H9 (cell line): ENCODE measurements at regions not wholly inside any gene's neighbourhood (a gene's known extent, or its start where the extent isn't known, plus 50 kb on each side); places are given as distances from the start of the nearest gene placed in this dataset.
A peak's percentile ranks its signal among the peaks of the same experiment; 100 is the strongest.

Source experiments
- DNase-seq: peaks from one replicate; pipeline ENCODE4 v3.0.0-alpha.2; 2017
- H2AFZ ChIP-seq: one replicate; pipeline ENCODE4 v1.6.1; 2013; ENCODE audit warnings: mild to moderate bottlenecking, low read length, control low read depth, moderate library complexity
- H2AK5ac ChIP-seq: 2 replicates; pipeline ENCODE4 v1.6.1; 2013; ENCODE audit warnings: low read length, control low read depth, mixed read lengths; ENCODE audit not compliant: insufficient read length
- H2BK120ac ChIP-seq: one replicate; pipeline ENCODE4 v1.6.1; 2013; ENCODE audit warnings: low read depth, mild to moderate bottlenecking, low read length, control low read depth, inconsistent platforms; ENCODE audit not compliant: poor library complexity, severe bottlenecking
- H2BK12ac ChIP-seq: 2 replicates; pipeline ENCODE4 v1.6.1; 2013; ENCODE audit warnings: low read length, control low read depth, mixed read lengths, low read depth; ENCODE audit not compliant: insufficient read length
- H2BK15ac ChIP-seq: 2 replicates; pipeline ENCODE4 v1.6.1; 2013; ENCODE audit warnings: low read depth, low read length, control low read depth
- H2BK20ac ChIP-seq: one replicate; pipeline ENCODE4 v1.6.1; 2013; ENCODE audit warnings: low read depth, mild to moderate bottlenecking, low read length, control low read depth, inconsistent platforms; ENCODE audit not compliant: poor library complexity, severe bottlenecking
- H2BK5ac ChIP-seq: 2 replicates; pipeline ENCODE4 v1.6.1; 2013; ENCODE audit warnings: low read length, control low read depth, mixed read lengths; ENCODE audit not compliant: insufficient read length
- H3K14ac ChIP-seq: 2 replicates; pipeline ENCODE4 v1.6.1; 2013; ENCODE audit warnings: low read length, control low read depth; ENCODE audit not compliant: insufficient read depth
- H3K18ac ChIP-seq: 2 replicates; pipeline ENCODE4 v1.6.1; 2013; ENCODE audit warnings: low read depth, mild to moderate bottlenecking, mixed read lengths, low read length, control low read depth; ENCODE audit not compliant: insufficient read length
- H3K23ac ChIP-seq: 2 replicates; pipeline ENCODE4 v1.6.1; 2013; ENCODE audit warnings: low read length, control low read depth, mixed read lengths, low read depth; ENCODE audit not compliant: insufficient read length
- H3K23me2 ChIP-seq: 2 replicates; pipeline ENCODE4 v1.6.1; 2013; ENCODE audit warnings: low read depth, mild to moderate bottlenecking, mixed read lengths, low read length, control low read depth; ENCODE audit not compliant: insufficient read length, poor library complexity, severe bottlenecking
- H3K27ac ChIP-seq: 2 replicates; pipeline ENCODE4 v1.5.1; 2013; ENCODE audit warnings: low read length, control low read depth, mixed read lengths, low read depth; ENCODE audit not compliant: insufficient read length
- H3K27me3 ChIP-seq: 2 replicates; pipeline ENCODE4 v1.6.1; 2013; ENCODE audit warnings: low read length, control low read depth, inconsistent platforms; ENCODE audit not compliant: insufficient read depth
- H3K4ac ChIP-seq: 2 replicates; pipeline ENCODE4 v1.6.1; 2013; ENCODE audit warnings: low read depth, mild to moderate bottlenecking, control low read depth, inconsistent platforms, low read length, moderate library complexity
- H3K4me1 ChIP-seq: 2 replicates; pipeline ENCODE4 v1.6.1; 2013; ENCODE audit warnings: low read length, control low read depth, inconsistent platforms; ENCODE audit not compliant: insufficient read depth
- H3K4me2 ChIP-seq: 2 replicates; pipeline ENCODE4 v1.6.1; 2013; ENCODE audit warnings: low read length, control low read depth, mixed read lengths; ENCODE audit not compliant: insufficient read length, insufficient read depth
- H3K56ac ChIP-seq: 2 replicates; pipeline ENCODE4 v1.6.1; 2013; ENCODE audit warnings: low read depth, mild to moderate bottlenecking, mixed read lengths, low read length, control low read depth; ENCODE audit not compliant: insufficient read length
- H3K79me1 ChIP-seq: 2 replicates; pipeline ENCODE4 v1.6.1; 2013; ENCODE audit warnings: low read depth, mild to moderate bottlenecking, moderate library complexity, low read length, control low read depth, inconsistent platforms; ENCODE audit not compliant: insufficient read depth, poor library complexity, severe bottlenecking
- H3K79me2 ChIP-seq: 2 replicates; pipeline ENCODE4 v1.6.1; 2013; ENCODE audit warnings: low read length, control low read depth, inconsistent platforms; ENCODE audit not compliant: insufficient read depth
- H3K9ac ChIP-seq: 2 replicates; pipeline ENCODE4 v1.6.1; 2013; ENCODE audit warnings: low read length, control low read depth, mixed read lengths; ENCODE audit not compliant: insufficient read length; ENCODE audit errors: extremely low read depth
- H3K9me3 ChIP-seq: one replicate; pipeline ENCODE4 v1.6.1; 2013; ENCODE audit warnings: low read depth, low read length, inconsistent platforms; ENCODE audit not compliant: control insufficient read depth
- H3T11ph ChIP-seq: one replicate; pipeline ENCODE4 v1.6.1; 2013; ENCODE audit warnings: mild to moderate bottlenecking, low read length, control low read depth, inconsistent platforms
- H4K20me1 ChIP-seq: one replicate; pipeline ENCODE4 v1.6.1; 2013; ENCODE audit not compliant: control insufficient read depth, insufficient read length, insufficient read depth
- H4K5ac ChIP-seq: 2 replicates; pipeline ENCODE4 v1.6.1; 2013; ENCODE audit warnings: low read depth, mild to moderate bottlenecking, mixed read lengths, low read length, control low read depth; ENCODE audit not compliant: insufficient read length
- H4K8ac ChIP-seq: replicated peaks from 2 replicates; pipeline ENCODE4 v1.6.1; 2013; ENCODE audit warnings: low read length, control low read depth, mixed read lengths, low read depth; ENCODE audit not compliant: insufficient read length
- H4K91ac ChIP-seq: 2 replicates; pipeline ENCODE4 v1.6.1; 2013; ENCODE audit warnings: low read depth, mild to moderate bottlenecking, moderate library complexity, mixed read lengths, low read length, control low read depth; ENCODE audit not compliant: insufficient read length
- H3K27ac Mint-ChIP-seq, 3 experiments: 2 replicates in 2 of 3; 3 replicates in 1 of 3; pipeline ENCODE4 v1.8.0; 2020 to 2021; ENCODE audit warnings: mixed read lengths in 3 of 3, mild to moderate bottlenecking in 1 of 3, moderate library complexity in 1 of 3
- H3K27me3 Mint-ChIP-seq: 2 replicates; pipeline ENCODE4 v1.8.0; 2021; ENCODE audit warnings: low read depth, mild to moderate bottlenecking, moderate library complexity, mixed read lengths
- H3K36me3 Mint-ChIP-seq, 3 experiments: 2 replicates in 2 of 3; 3 replicates in 1 of 3; pipeline ENCODE4 v1.8.0; 2020 to 2021; ENCODE audit warnings: low read depth in 3 of 3, mixed read lengths in 3 of 3; ENCODE audit not compliant: insufficient read depth in 1 of 3
- H3K4me1 Mint-ChIP-seq, 2 experiments: 2 replicates each; pipeline ENCODE4 v1.8.0; 2020; ENCODE audit warnings: mixed read lengths in 2 of 2
- H3K4me3 Mint-ChIP-seq, 2 experiments: 2 replicates in 1 of 2; 3 replicates in 1 of 2; pipeline ENCODE4 v1.8.0; 2020 to 2021; ENCODE audit warnings: mild to moderate bottlenecking in 2 of 2, mixed read lengths in 2 of 2, moderate library complexity in 1 of 2
- H3K9me3 Mint-ChIP-seq, 2 experiments: 2 replicates in 1 of 2; 3 replicates in 1 of 2; pipeline ENCODE4 v1.8.0; 2020; ENCODE audit warnings: mild to moderate bottlenecking in 2 of 2, mixed read lengths in 2 of 2, moderate library complexity in 1 of 2
- CTCF ChIP-seq: fragments of 200-600 bp; sonication (generic); conservative IDR thresholded peaks from 3 replicates; pipeline ENCODE4 v1.8.0; 2021; ENCODE audit warnings: antibody characterized with exemption, mild to moderate bottlenecking
- WGBS: extraction: QIAGEN DNeasy Blood & Tissue Kit; methylation state at CpG from one replicate; pipeline ENCODE4 v1.1.7; 2013; ENCODE audit warnings: missing lambda C conversion rate, low lambda C conversion rate, mixed read lengths; ENCODE audit not compliant: insufficient read length; ENCODE audit errors: extremely low coverage; 5-methylcytosine and 5-hydroxymethylcytosine counted together

DNA sequence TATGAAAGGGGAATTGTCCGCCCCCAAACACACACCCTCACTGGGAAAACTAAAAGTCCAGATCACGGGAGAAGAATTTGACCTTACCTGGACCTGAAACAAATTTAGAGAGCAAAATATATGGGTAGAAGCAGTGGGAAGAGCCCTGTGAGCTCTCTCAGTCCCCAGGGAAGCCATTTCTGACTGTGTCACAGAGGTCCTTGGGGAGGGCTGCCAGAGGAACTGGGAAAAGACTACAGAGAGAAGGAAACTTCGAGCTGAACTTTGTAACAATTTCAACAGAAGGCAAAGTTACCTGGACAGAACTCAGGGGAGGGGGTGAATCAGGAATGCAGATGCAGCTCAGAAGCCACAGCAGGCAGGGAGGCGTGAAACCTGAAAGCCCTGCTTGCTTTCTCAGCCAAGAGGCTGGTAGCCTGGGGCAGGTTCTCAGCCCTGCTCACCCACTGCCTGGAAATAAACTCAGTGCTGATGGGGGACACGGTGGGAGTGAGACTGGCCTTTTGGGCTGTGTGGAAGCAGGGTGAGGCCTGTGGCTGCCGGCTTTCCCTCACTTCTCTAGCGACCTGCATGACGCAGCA is 163.8 kb downstream of the TMEM200A start:
- no peak for DNase-seq

More for the DNA sequence above, 163.8 kb downstream of the TMEM200A start:
- no peak overlapping the region for H4K8ac ChIP-seq
- H2BK5ac ChIP-seq = no peak overlapping the region
- H3K4me3 Mint-ChIP-seq = no peak overlapping the region
- H3K9me3 Mint-ChIP-seq = no peaks in the 10 kb centered on the region
- no peak overlapping the region for H3K14ac ChIP-seq
- H3K4ac ChIP-seq = no peak overlapping the region
- no peak overlapping the region for H2BK12ac ChIP-seq
- no peak overlapping the region for H3K4me2 ChIP-seq
- no peaks in the 10 kb centered on the region for H3K4me1 ChIP-seq
- no peak overlapping the region for H2BK20ac ChIP-seq
- H3K23ac ChIP-seq = no peak overlapping the region
- H3K9ac ChIP-seq = no peak overlapping the region
- WGBS = no CpG with 5 or more reads among the region's 8 CpGs
- H3K36me3 Mint-ChIP-seq = no peaks in the 10 kb centered on the region; a peak in 1 of 7 replicates
- no peak overlapping the region for H3K18ac ChIP-seq
- no peaks in the 10 kb centered on the region for H3K23me2 ChIP-seq
- no peaks in the 10 kb centered on the region for H3K79me2 ChIP-seq
- no peaks in the 10 kb centered on the region for H3K9me3 ChIP-seq
- no peak overlapping the region for H3K56ac ChIP-seq
- no peak overlapping the region for H3K27ac ChIP-seq
- no peaks in the 10 kb centered on the region for H3K27me3 Mint-ChIP-seq
- no peak overlapping the region for H4K5ac ChIP-seq
- peak overlapping the region in 2 of 3 experiments; percentile 19 to 66; a peak in 1 of 7 replicates for H3K27ac Mint-ChIP-seq
- TF ChIP-seq CTCF = no peak
- no peak overlapping the region for H3T11ph ChIP-seq
- no peak overlapping the region for H2AFZ ChIP-seq
- no peak overlapping the region for H2BK120ac ChIP-seq
- H3K79me1 ChIP-seq = no peaks in the 10 kb centered on the region
- no peak overlapping the region for H4K91ac ChIP-seq
- H3K4me1 Mint-ChIP-seq = peaks cover 6 to 9% of the 10 kb centered on the region in 2 experiments; a peak in 3 of 4 replicates
- no peaks in the 10 kb centered on the region for H4K20me1 ChIP-seq
- H2AK5ac ChIP-seq = no peak overlapping the region
- H3K27me3 ChIP-seq = no peaks in the 10 kb centered on the region
- no peak overlapping the region for H2BK15ac ChIP-seq
